ENCODE measurements at regions not wholly inside any gene's neighbourhood (a gene's known extent, or its start where the extent isn't known, plus 50 kb on each side); places are given as distances from the start of the nearest gene placed in this dataset.
A peak's percentile ranks its signal among the peaks of the same experiment; 100 is the strongest.

DNA sequence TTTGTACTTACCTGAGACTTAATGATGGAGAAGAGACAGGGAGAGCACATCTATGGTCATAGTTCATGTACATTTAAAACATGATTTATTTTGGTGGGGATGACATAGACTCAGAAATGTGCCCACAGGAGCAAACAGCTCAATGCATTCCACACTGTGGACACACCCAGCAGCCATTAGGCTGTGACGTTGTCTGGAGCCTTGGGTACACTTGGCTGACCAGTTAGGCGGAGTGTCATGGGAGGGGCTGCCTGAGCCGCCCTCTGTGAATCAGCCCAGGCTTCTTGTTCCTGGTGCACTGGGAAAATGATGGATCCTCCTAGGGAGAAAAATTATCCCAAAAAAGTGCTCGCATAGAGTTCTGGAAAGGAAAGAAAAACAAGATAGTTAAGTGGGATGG is 231.0 kb upstream of the GMDS start:
- no peaks in the 10 kb centered on the region for H3K9me3 Mint-ChIP-seq
- DNase-seq: no peak
- intact Hi-C loops (cut with micrococcal nuclease): no loop called here
- H3K36me3 Mint-ChIP-seq (ENCODE audit: low read depth): no peaks in the 10 kb centered on the region
- H3K4me1 Mint-ChIP-seq: no peaks in the 10 kb centered on the region
- H3K27ac Mint-ChIP-seq: no peak overlapping the region
- no peak overlapping the region for H3K4me3 Mint-ChIP-seq
- H3K27me3 Mint-ChIP-seq: peaks cover 3% of the 10 kb centered on the region

GRCh38 chr6:2471472-2471871 is 226.1 kb upstream of the GMDS start:
- Mint-ChIP-seq H3K4me3 (no peak overlapping the region), H3K4me1 (no peaks in the 10 kb centered on the region), H3K9me3 (no peaks in the 10 kb centered on the region), H3K27ac (no peak overlapping the region), H3K36me3 (ENCODE audit: low read depth) (no peaks in the 10 kb centered on the region), H3K27me3 (peaks cover 29% of the 10 kb centered on the region)
- DNase-seq: no peak
- intact Hi-C loops (cut with micrococcal nuclease): no loop called here

- intact Hi-C loops (cut with micrococcal nuclease): no loop called here
- Mint-ChIP-seq H3K36me3 (ENCODE audit: low read depth) (no peaks in the 10 kb centered on the region), H3K27me3 (peaks cover 29% of the 10 kb centered on the region), H3K9me3 (no peaks in the 10 kb centered on the region), H3K27ac (no peak overlapping the region), H3K4me3 (no peak overlapping the region), H3K4me1 (no peaks in the 10 kb centered on the region)
- DNase-seq: no peak
Measured at GRCh38 chr6:2469428-2469827, 224.0 kb upstream of the GMDS start.

- Mint-ChIP-seq H3K27me3 (peaks cover 29% of the 10 kb centered on the region), H3K27ac (no peak overlapping the region), H3K4me3 (no peak overlapping the region), H3K9me3 (no peaks in the 10 kb centered on the region), H3K36me3 (ENCODE audit: low read depth) (no peaks in the 10 kb centered on the region), H3K4me1 (no peaks in the 10 kb centered on the region)
- DNase-seq: no peak
- intact Hi-C loops (cut with micrococcal nuclease): no loop called here
Measured at GRCh38 chr6:2468601-2468955, 223.2 kb upstream of the GMDS start.

- H3K4me1 Mint-ChIP-seq: no peaks in the 10 kb centered on the region
- H3K9me3 Mint-ChIP-seq: no peaks in the 10 kb centered on the region
- no peak overlapping the region for H3K27ac Mint-ChIP-seq
- H3K36me3 Mint-ChIP-seq (ENCODE audit: low read depth): no peaks in the 10 kb centered on the region
- H3K27me3 Mint-ChIP-seq: peaks cover 29% of the 10 kb centered on the region
- no peak overlapping the region for H3K4me3 Mint-ChIP-seq
- intact Hi-C loops (cut with micrococcal nuclease): no loop called here
- DNase-seq: no peak
Measured at GRCh38 chr6:2467929-2468600, 222.7 kb upstream of the GMDS start.

GRCh38 chr6:2465336-2465735 is 219.9 kb upstream of the GMDS start:
- DNase-seq: no peak
- Mint-ChIP-seq H3K27me3 (peaks cover 24% of the 10 kb centered on the region), H3K4me1 (no peaks in the 10 kb centered on the region), H3K4me3 (no peak overlapping the region), H3K9me3 (no peaks in the 10 kb centered on the region), H3K27ac (no peak overlapping the region), H3K36me3 (ENCODE audit: low read depth) (no peaks in the 10 kb centered on the region)
- intact Hi-C loops (cut with micrococcal nuclease): no loop called here

DNA sequence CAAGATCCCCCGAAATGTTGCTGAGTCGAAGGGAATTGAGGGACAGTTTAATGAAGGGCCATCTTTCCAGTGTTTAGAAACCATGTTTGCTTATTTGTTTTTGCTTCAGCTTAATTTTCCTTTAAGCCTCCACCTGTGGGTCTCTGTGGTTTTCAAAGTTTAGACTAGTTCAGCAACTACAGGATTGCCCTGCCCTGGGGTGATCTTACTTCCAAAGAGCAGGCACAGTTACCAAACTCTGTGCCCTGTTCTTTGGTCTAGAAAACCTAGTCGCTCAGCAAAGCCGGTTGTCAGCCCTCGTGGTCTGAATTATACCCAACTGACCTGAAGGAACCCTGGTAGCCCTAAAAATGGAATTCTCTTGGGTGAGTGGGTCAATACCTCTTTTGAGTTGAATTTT is 219.2 kb upstream of the GMDS start:
- DNase-seq: no peak
- Mint-ChIP-seq H3K27me3 (peaks cover 20% of the 10 kb centered on the region), H3K4me3 (no peak overlapping the region), H3K9me3 (no peaks in the 10 kb centered on the region), H3K36me3 (ENCODE audit: low read depth) (no peaks in the 10 kb centered on the region), H3K27ac (no peak overlapping the region), H3K4me1 (no peaks in the 10 kb centered on the region)
- intact Hi-C loops (cut with micrococcal nuclease): no loop called here

DNA sequence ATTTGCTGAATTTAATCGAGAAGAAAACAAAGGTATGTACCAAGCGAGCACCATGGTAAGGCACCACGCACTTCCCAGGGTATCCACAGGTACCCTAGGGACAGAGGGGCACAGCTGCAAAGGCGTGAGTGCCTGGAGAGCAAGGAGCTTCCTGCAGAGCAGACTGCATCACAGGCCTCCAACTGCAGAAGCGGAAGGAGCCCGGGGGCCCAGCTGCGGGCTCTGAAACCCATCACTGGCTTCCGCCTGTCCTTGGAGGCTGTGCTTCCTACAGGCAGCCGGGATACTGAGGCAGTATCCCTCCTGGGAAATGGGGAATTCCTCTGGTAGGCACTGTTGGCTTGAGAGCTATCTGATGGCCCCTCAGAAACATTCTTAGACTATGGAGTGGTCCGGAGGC is 217.4 kb upstream of the GMDS start:
- Mint-ChIP-seq H3K4me1 (no peaks in the 10 kb centered on the region), H3K27ac (no peak overlapping the region), H3K27me3 (peaks cover 10% of the 10 kb centered on the region), H3K4me3 (no peak overlapping the region), H3K9me3 (no peaks in the 10 kb centered on the region), H3K36me3 (ENCODE audit: low read depth) (no peaks in the 10 kb centered on the region)
- intact Hi-C loops (cut with micrococcal nuclease): no loop called here
- DNase-seq: no peak

DNA sequence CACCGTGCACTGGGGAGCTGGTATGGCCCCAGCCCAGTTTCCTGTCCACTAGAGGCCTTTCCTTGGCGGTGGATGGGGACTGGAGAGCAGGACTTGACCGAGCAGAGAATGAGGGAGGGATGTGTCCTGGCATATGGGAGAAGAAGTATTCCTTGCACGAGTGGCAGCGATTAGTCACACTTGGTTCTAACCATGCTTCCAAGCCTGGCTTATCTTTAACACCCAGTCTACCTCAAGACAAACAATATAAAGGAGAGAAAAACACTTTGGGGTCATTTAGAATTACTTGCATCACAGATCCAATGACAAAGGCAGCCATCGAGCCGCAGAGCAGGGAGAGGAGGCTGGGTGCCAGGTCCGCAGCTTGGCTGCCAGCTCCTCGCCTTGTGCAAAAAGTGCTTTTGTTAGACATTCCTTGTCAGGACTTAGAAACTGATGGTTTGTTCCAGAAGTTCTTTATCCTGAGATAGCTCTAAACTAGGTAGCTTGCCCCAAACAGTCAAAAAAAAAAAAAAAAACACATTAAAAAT is 214.9 kb upstream of the GMDS start:
- no peaks in the 10 kb centered on the region for H3K36me3 Mint-ChIP-seq (ENCODE audit: low read depth)
- H3K4me1 Mint-ChIP-seq: no peaks in the 10 kb centered on the region
- intact Hi-C loops (cut with micrococcal nuclease): no loop called here
- H3K9me3 Mint-ChIP-seq: no peaks in the 10 kb centered on the region
- no peak overlapping the region for H3K4me3 Mint-ChIP-seq
- H3K27me3 Mint-ChIP-seq: peaks cover 4% of the 10 kb centered on the region
- DNase-seq: no peak
- no peak overlapping the region for H3K27ac Mint-ChIP-seq

DNA sequence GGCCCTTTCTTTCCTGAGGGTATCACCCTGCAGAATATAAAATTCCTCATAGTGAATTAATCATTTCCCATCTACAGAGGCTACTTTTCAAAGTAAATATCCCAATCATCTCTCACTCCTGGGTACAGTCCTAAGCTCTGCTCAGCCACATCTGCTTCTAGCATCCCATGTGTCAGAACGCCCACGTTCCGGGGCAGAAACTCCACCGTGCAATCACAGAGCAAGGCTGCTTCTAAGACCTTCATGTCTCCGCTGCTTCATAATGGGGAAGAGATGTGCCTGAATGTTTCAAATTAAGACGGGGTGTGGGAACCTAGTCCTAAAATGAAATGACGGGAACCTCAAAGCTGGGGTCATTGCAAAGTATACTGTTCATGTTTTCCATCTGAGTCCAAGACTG is 208.8 kb upstream of the GMDS start:
- intact Hi-C loops (cut with micrococcal nuclease): no loop called here
- Mint-ChIP-seq H3K4me3 (no peak overlapping the region), H3K4me1 (no peaks in the 10 kb centered on the region), H3K36me3 (ENCODE audit: low read depth) (no peaks in the 10 kb centered on the region), H3K27me3 (peaks cover 16% of the 10 kb centered on the region), H3K9me3 (no peaks in the 10 kb centered on the region), H3K27ac (no peak overlapping the region)
- no peak for DNase-seq

DNA sequence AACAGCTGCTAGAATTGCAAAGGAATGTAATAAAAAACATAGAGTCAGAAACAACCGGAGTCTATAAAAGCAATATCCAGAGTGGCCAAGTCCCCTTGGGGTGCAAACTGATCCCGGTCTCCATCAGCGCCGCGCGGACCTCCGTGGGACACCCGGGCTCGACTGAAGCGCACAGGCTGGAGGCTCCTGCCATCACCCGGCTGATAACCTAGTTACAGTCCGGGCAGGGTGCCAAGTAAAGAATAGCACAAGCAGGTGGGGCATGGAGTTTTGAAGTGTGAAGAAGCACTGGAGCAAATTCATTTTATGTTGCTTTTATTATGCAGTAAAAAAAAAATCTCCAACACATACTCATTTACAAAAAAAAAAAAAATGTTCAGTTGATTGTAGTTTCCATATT is 205.1 kb upstream of the GMDS start:
- DNase-seq: no peak
- intact Hi-C loops (cut with micrococcal nuclease): no loop called here
- H3K27ac Mint-ChIP-seq: no peak overlapping the region
- peaks cover 3% of the 10 kb centered on the region for H3K4me1 Mint-ChIP-seq
- H3K36me3 Mint-ChIP-seq (ENCODE audit: low read depth): no peaks in the 10 kb centered on the region
- H3K27me3 Mint-ChIP-seq: peaks cover 25% of the 10 kb centered on the region
- no peaks in the 10 kb centered on the region for H3K9me3 Mint-ChIP-seq
- no peak overlapping the region for H3K4me3 Mint-ChIP-seq

- Mint-ChIP-seq H3K27ac (no peak overlapping the region), H3K4me3 (no peak overlapping the region), H3K36me3 (ENCODE audit: low read depth) (no peaks in the 10 kb centered on the region), H3K4me1 (peaks cover 3% of the 10 kb centered on the region), H3K27me3 (peaks cover 21% of the 10 kb centered on the region), H3K9me3 (no peaks in the 10 kb centered on the region)
- no peak for DNase-seq
- intact Hi-C loops (cut with micrococcal nuclease): loop anchor here (2.0 to 10.0 kb wide), 4 partner anchors 185 to 853 kb away; no protein-coding TSS in a partner anchor
Measured at GRCh38 chr6:2449572-2449940, 204.2 kb upstream of the GMDS start.

- intact Hi-C loops (cut with micrococcal nuclease): loop anchor here (2.0 to 10.0 kb wide), 4 partner anchors 186 to 852 kb away; no protein-coding TSS in a partner anchor
- no peaks in the 10 kb centered on the region for H3K36me3 Mint-ChIP-seq (ENCODE audit: low read depth)
- peak; percentile 70 for DNase-seq
- no peaks in the 10 kb centered on the region for H3K9me3 Mint-ChIP-seq
- H3K27me3 Mint-ChIP-seq: peaks cover 18% of the 10 kb centered on the region
- H3K27ac Mint-ChIP-seq: no peak overlapping the region
- H3K4me1 Mint-ChIP-seq: peaks cover 3% of the 10 kb centered on the region
- peak overlapping the region; percentile 31 for H3K4me3 Mint-ChIP-seq
Measured at GRCh38 chr6:2448826-2449571, 203.6 kb upstream of the GMDS start.

DNA sequence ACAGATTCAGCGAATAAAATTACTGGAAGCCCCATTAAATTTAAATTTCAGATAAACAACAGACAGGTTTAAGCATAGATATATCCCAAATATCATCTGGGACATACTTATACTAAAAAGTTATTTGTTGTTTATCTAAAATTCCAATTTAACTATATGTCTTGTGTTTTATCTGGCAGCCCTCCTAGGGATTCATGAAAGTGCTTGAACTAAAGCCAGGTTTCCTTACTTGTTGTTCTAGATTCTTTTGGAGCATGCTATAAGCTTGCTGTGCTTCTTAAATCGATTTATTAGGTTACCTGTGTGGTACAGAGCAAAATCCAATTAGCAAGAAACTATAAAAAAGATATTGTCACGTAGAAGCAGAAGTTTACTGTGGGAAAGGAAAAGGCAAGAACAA is 202.5 kb upstream of the GMDS start:
- no peak for DNase-seq
- Mint-ChIP-seq H3K27ac (no peak overlapping the region), H3K27me3 (peaks cover 16% of the 10 kb centered on the region), H3K4me3 (no peak overlapping the region), H3K4me1 (peaks cover 3% of the 10 kb centered on the region), H3K36me3 (ENCODE audit: low read depth) (no peaks in the 10 kb centered on the region), H3K9me3 (no peaks in the 10 kb centered on the region)
- intact Hi-C loops (cut with micrococcal nuclease): loop anchor here (2.0 to 10.0 kb wide), 4 partner anchors 187 to 851 kb away; no protein-coding TSS in a partner anchor
